Rectal smooth muscle tissue (tissue), 1 donor: ENCODE measurements at regions not wholly inside any gene's neighbourhood (a gene's known extent, or its start where the extent isn't known, plus 50 kb on each side); places are given as distances from the start of the nearest gene placed in this dataset.

Experiments used
- H3K27ac ChIP-seq: one replicate; pipeline ENCODE4 v1.7.0; 2013; ENCODE audit warnings: low read depth, low read length, inconsistent platforms
- H3K27me3 ChIP-seq: one replicate; pipeline ENCODE4 v1.7.0; 2013; ENCODE audit warnings: low read length; ENCODE audit not compliant: control insufficient read depth, insufficient read depth
- H3K36me3 ChIP-seq: one replicate; pipeline ENCODE4 v1.7.0; 2013; ENCODE audit warnings: low read length; ENCODE audit not compliant: control insufficient read depth, insufficient read depth
- H3K4me1 ChIP-seq: one replicate; pipeline ENCODE4 v1.7.0; 2013; ENCODE audit warnings: low read length; ENCODE audit not compliant: control insufficient read depth, insufficient read depth
- H3K4me3 ChIP-seq: one replicate; pipeline ENCODE4 v1.7.0; 2013; ENCODE audit warnings: low read length
- H3K9ac ChIP-seq: one replicate; pipeline ENCODE4 v1.7.0; 2013; ENCODE audit warnings: low read length

GRCh38 chr14:29149798-29150197 is 383.2 kb downstream of the FOXG1 start:
- H3K27ac ChIP-seq, result no peak overlapping the region
- H3K27me3 ChIP-seq, result no peaks in the 10 kb centered on the region
- no peaks in the 10 kb centered on the region for H3K4me1 ChIP-seq
- H3K36me3 ChIP-seq, result no peaks in the 10 kb centered on the region
- H3K4me3 ChIP-seq, result no peak overlapping the region
- no peak overlapping the region for H3K9ac ChIP-seq

- Histone ChIP-seq H3K36me3 (no peaks in the 10 kb centered on the region), H3K4me3 (no peak overlapping the region), H3K4me1 (no peaks in the 10 kb centered on the region), H3K27ac (no peak overlapping the region), H3K9ac (no peak overlapping the region), H3K27me3 (no peaks in the 10 kb centered on the region)
Observed at GRCh38 chr14:29150659-29151058, 384.1 kb downstream of the FOXG1 start.

- Histone ChIP-seq H3K9ac (no peak overlapping the region), H3K36me3 (no peaks in the 10 kb centered on the region), H3K27me3 (no peaks in the 10 kb centered on the region), H3K4me1 (no peaks in the 10 kb centered on the region), H3K4me3 (no peak overlapping the region), H3K27ac (no peak overlapping the region)
Observed at GRCh38 chr14:29156096-29156495, 389.5 kb downstream of the FOXG1 start.

DNA sequence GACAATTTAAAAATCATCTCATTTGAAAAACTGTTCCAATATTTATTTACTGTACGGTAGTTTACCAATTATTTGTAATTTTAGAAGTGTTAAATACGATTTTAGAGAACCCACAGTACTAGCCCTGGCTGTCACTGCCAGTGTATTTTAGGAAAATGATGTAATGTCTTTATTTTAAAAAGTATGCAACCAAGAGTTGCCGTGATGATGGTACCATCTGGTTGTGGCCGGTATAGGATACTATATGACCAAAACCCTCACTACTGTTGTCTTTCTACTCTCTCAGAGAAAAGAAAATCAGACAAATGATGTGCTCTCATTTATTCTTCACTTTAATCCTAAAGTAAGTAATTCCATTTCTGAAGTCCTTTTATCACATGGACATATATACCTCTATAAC is 395.0 kb downstream of the FOXG1 start:
- H3K9ac ChIP-seq, result no peak overlapping the region
- no peaks in the 10 kb centered on the region for H3K4me1 ChIP-seq
- no peaks in the 10 kb centered on the region for H3K36me3 ChIP-seq
- no peak overlapping the region for H3K27ac ChIP-seq
- H3K4me3 ChIP-seq, result no peak overlapping the region
- no peaks in the 10 kb centered on the region for H3K27me3 ChIP-seq

DNA sequence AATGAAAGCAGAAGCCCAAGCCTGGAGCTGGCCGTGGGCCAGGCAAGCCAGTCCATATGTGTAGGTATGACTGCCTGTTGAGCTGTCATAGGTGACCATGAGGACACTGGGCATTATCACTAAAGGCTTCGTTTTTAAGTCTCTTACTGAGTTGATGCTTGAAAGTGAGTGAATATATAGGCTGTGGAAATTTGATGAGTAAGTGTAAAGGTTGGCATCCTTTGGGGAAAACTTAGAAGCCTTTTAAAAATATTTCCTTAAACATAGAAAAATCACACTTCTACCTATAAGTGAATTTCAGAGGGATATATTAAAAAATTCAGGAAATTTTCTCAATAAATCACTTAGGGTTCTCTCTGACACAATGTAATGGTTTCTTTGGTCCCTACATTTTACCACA is 396.5 kb downstream of the FOXG1 start:
- Histone ChIP-seq H3K27me3 (no peaks in the 10 kb centered on the region), H3K4me3 (no peak overlapping the region), H3K4me1 (no peaks in the 10 kb centered on the region), H3K27ac (no peak overlapping the region), H3K9ac (no peak overlapping the region), H3K36me3 (no peaks in the 10 kb centered on the region)

- Histone ChIP-seq H3K27ac (no peak overlapping the region), H3K27me3 (no peaks in the 10 kb centered on the region), H3K4me1 (no peaks in the 10 kb centered on the region)
Observed at GRCh38 chr14:29165431-29165830, 398.8 kb downstream of the FOXG1 start.

GRCh38 chr14:29166507-29166906 is 399.9 kb downstream of the FOXG1 start:
- Histone ChIP-seq H3K4me3 (no peak overlapping the region), H3K27ac (no peak overlapping the region), H3K9ac (no peak overlapping the region), H3K4me1 (no peaks in the 10 kb centered on the region), H3K27me3 (no peaks in the 10 kb centered on the region), H3K36me3 (no peaks in the 10 kb centered on the region)

More at GRCh38 chr14:29165431-29165830, 398.8 kb downstream of the FOXG1 start:
- Histone ChIP-seq H3K9ac (no peak overlapping the region), H3K36me3 (no peaks in the 10 kb centered on the region), H3K4me3 (no peak overlapping the region)

DNA sequence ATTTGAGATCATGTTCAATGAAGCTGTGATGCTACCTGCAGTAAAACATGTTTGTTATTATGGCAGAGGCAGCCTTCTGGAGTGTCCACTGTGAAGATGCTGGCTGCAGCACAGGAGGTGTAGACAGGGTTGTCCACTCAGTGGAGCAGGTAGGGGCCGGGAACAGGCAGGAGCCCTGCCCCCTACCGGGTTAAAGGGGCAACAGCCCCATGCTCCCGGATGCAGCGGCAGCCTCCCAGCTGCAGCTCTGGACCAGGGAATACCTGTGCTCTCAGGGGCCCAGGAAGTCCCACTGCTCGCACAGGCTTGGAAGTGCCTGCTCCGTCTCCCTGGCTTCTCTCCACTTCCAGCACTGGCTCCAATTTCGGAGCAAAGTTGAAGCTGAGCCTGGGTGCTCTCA is 401.6 kb downstream of the FOXG1 start:
- H3K9ac ChIP-seq, result no peak overlapping the region
- no peak overlapping the region for H3K27ac ChIP-seq
- H3K27me3 ChIP-seq, result no peaks in the 10 kb centered on the region
- no peaks in the 10 kb centered on the region for H3K36me3 ChIP-seq
- H3K4me1 ChIP-seq, result no peaks in the 10 kb centered on the region
- H3K4me3 ChIP-seq, result no peak overlapping the region

- Histone ChIP-seq H3K4me3 (no peak overlapping the region), H3K27me3 (no peaks in the 10 kb centered on the region), H3K36me3 (no peaks in the 10 kb centered on the region), H3K9ac (no peak overlapping the region), H3K4me1 (no peaks in the 10 kb centered on the region), H3K27ac (no peak overlapping the region)
Observed at GRCh38 chr14:29169408-29169807, 402.8 kb downstream of the FOXG1 start.

DNA sequence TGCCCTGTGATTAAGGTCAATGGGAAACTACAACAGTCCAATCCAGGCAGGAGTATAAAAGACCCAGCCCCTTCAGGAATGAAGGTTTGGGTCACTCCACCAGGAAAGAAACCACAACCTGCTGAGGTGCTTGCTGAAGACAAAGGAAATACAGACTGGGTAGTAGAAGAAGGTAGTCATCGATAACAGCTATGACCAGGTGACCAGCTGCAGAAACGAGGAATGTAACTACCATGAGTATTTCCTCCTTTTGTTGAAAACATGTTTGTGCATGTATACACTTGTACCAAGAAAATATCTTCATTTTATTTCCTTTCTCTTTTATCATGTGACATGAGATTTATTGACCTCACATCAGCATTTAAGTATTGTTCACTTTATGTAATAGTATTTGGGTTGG is 409.1 kb downstream of the FOXG1 start:
- Histone ChIP-seq H3K4me1 (no peaks in the 10 kb centered on the region), H3K4me3 (no peak overlapping the region), H3K27ac (no peak overlapping the region), H3K9ac (no peak overlapping the region), H3K36me3 (no peaks in the 10 kb centered on the region), H3K27me3 (no peaks in the 10 kb centered on the region)

- H3K27ac ChIP-seq, result no peak overlapping the region
- no peaks in the 10 kb centered on the region for H3K4me1 ChIP-seq
- no peak overlapping the region for H3K9ac ChIP-seq
- no peaks in the 10 kb centered on the region for H3K36me3 ChIP-seq
- H3K27me3 ChIP-seq, result no peaks in the 10 kb centered on the region
- H3K4me3 ChIP-seq, result no peak overlapping the region
Observed at GRCh38 chr14:29176876-29177275, 410.3 kb downstream of the FOXG1 start.

- Histone ChIP-seq H3K27me3 (no peaks in the 10 kb centered on the region), H3K9ac (no peak overlapping the region), H3K4me1 (no peaks in the 10 kb centered on the region), H3K4me3 (no peak overlapping the region), H3K27ac (no peak overlapping the region), H3K36me3 (no peaks in the 10 kb centered on the region)
Observed at GRCh38 chr14:29178971-29179370, 412.4 kb downstream of the FOXG1 start.

DNA sequence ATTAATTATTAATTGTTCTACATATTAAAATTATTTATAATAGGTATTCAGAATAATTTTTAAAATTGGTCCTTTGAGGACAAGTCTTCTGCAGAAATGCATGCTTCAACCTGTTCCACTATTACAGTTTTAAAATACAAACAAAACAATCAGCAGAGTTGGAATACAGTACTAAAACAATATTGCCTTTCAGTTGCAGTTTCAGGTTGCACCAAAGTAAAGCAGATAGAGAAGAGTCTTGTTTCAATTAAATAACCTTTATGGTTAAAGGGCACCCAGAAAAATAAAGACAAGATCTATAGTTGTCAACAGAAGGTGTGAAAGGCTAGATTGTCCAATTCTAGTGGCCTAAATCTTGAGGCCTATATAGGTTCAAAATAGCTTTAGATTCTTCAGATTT is 424.5 kb downstream of the FOXG1 start:
- no peaks in the 10 kb centered on the region for H3K27me3 ChIP-seq
- no peaks in the 10 kb centered on the region for H3K4me1 ChIP-seq
- no peak overlapping the region for H3K4me3 ChIP-seq
- no peak overlapping the region for H3K9ac ChIP-seq
- H3K27ac ChIP-seq, result no peak overlapping the region
- no peaks in the 10 kb centered on the region for H3K36me3 ChIP-seq
